SK-N-SH (cell line): ENCODE measurements at regions not wholly inside any gene's neighbourhood (a gene's known extent, or its start where the extent isn't known, plus 50 kb on each side); places are given as distances from the start of the nearest gene placed in this dataset.
"Not testable (repeated sequence)": the region's sequence is repeated elsewhere in the genome, so short reads cannot be mapped to it uniquely, and the experiment has no call there.

Source experiments
- CTCF ChIA-PET: fragments of 300-600, 350-600 bp; formaldehyde crosslinking; extraction: SDS; loops from one replicate; lab custom pipeline; 2021; lab: Yijun Ruan, JAX
- POLR2A ChIA-PET: fragments of 350-600 bp; sonication (Branson Sonifier 250); formaldehyde crosslinking; extraction: SDS; loops from one replicate; lab custom pipeline; 2020; ENCODE audit warnings: antibody characterized with exemption, inconsistent platforms; lab: Yijun Ruan, JAX
- DNase-seq: peaks from one replicate; pipeline ENCODE4 v3.0.0; 2012
- H2AFZ ChIP-seq: fragments of 200-600 bp; sonication (generic); 2 replicates; pipeline ENCODE4 v1.8.1; 2016; ENCODE audit warnings: antibody characterized with exemption, mild to moderate bottlenecking, low read depth
- H3F3A ChIP-seq: fragments of 200-600 bp; sonication (generic); replicated peaks from 2 replicates; pipeline ENCODE3; 2016; ENCODE audit warnings: antibody characterized with exemption, mild to moderate bottlenecking; ENCODE audit not compliant: insufficient read depth
- H3K27ac ChIP-seq, 2 experiments: fragments of 200-500 bp in 1 of 2; fragments of 200-600 bp in 1 of 2; sonication (Bioruptor generic) in 1 of 2; sonication (generic), shearing (Covaris generic) in 1 of 2; 2 replicates each; pipeline versions ENCODE4 v1.5.1 to v1.6.1; 2014 to 2016; ENCODE audit warnings: low read depth in 2 of 2, inconsistent platforms in 1 of 2, low read length in 1 of 2, mild to moderate bottlenecking in 1 of 2, mixed read lengths in 1 of 2
- H3K27me3 ChIP-seq: fragments of 200-600 bp; sonication (generic), shearing (Covaris generic); 2 replicates; pipeline ENCODE4 v1.6.1; 2016; ENCODE audit warnings: mixed run types; ENCODE audit not compliant: insufficient read depth
- H3K36me3 ChIP-seq, 2 experiments: fragments of 200-500 bp in 1 of 2; fragments of 200-600 bp in 1 of 2; sonication (Bioruptor generic) in 1 of 2; sonication (generic) in 1 of 2; replicated peaks in 1 of 2; 2 replicates each; pipeline versions ENCODE3 to v1.5.1; 2014 to 2016; ENCODE audit warnings: low read length in 1 of 2, mild to moderate bottlenecking in 1 of 2; ENCODE audit not compliant: insufficient read depth in 2 of 2, control insufficient read depth in 1 of 2
- H3K4me1 ChIP-seq, 2 experiments: fragments of 200-500 bp in 1 of 2; fragments of 200-600 bp in 1 of 2; sonication (Bioruptor generic) in 1 of 2; sonication (generic), shearing (Covaris generic) in 1 of 2; 2 replicates each; pipeline versions ENCODE4 v1.5.1 to v1.6.1; 2014 to 2016; ENCODE audit warnings: low read depth in 1 of 2, low read length in 1 of 2, mixed run types in 1 of 2; ENCODE audit not compliant: insufficient read depth in 2 of 2, control insufficient read depth in 1 of 2
- H3K4me2 ChIP-seq: fragments of 200-600 bp; sonication (generic), shearing (Covaris generic); 2 replicates; pipeline ENCODE4 v1.6.1; 2017; ENCODE audit warnings: mixed run types
- H3K4me3 ChIP-seq, 2 experiments: fragments of 200-500 bp in 1 of 2; fragments of 200-600 bp in 1 of 2; sonication (Bioruptor generic) in 1 of 2; sonication (generic), shearing (Covaris generic) in 1 of 2; 2 replicates each; pipeline versions ENCODE4 v1.5.1 to v1.8.1; 2014 to 2016; ENCODE audit warnings: low read depth in 2 of 2, inconsistent platforms in 1 of 2, low read length in 1 of 2, mild to moderate bottlenecking in 1 of 2, mixed read lengths in 1 of 2, moderate library complexity in 1 of 2
- H3K79me2 ChIP-seq: fragments of 200-600 bp; sonication (generic); 2 replicates; pipeline ENCODE4 v1.8.1; 2017; ENCODE audit warnings: mild to moderate bottlenecking; ENCODE audit not compliant: insufficient read depth
- H3K9ac ChIP-seq: fragments of 200-600 bp; sonication (generic); 2 replicates; pipeline ENCODE4 v1.6.1; 2017; ENCODE audit warnings: mixed run types
- H3K9me2 ChIP-seq: fragments of 200-600 bp; sonication (generic); 2 replicates; pipeline ENCODE4 v1.6.1; 2017; ENCODE audit warnings: mixed run types
- H3K9me3 ChIP-seq: fragments of 200-600 bp; sonication (generic); 2 replicates; pipeline ENCODE4 v1.6.1; 2017; ENCODE audit warnings: mixed run types, mild to moderate bottlenecking, moderate library complexity
- H4K20me1 ChIP-seq: fragments of 200-600 bp; sonication (generic); 2 replicates; pipeline ENCODE4 v1.6.1; 2017; ENCODE audit warnings: mild to moderate bottlenecking, mixed run types; ENCODE audit not compliant: insufficient read depth
- CHD2 ChIP-seq: fragments of 150-350 bp; IDR thresholded peaks from 2 replicates; pipeline ENCODE4 v1.6.1; 2018; ENCODE audit warnings: low read length; ENCODE audit not compliant: partially characterized antibody
- EP300 ChIP-seq, 2 experiments: IDR thresholded peaks; 2 replicates each; pipeline versions ENCODE4 v1.4.0 to v1.6.1; 2012; ENCODE audit warnings: borderline replicate concordance in 1 of 2, low read depth in 1 of 2, low read length in 1 of 2
- FOXM1 ChIP-seq: IDR thresholded peaks from 2 replicates; pipeline ENCODE4 v1.4.0; 2012; ENCODE audit warnings: low read depth, mild to moderate bottlenecking
- GATA2 ChIP-seq: sonication (generic); formaldehyde crosslinking; IDR thresholded peaks from 2 replicates; pipeline ENCODE4 v1.5.0; 2020; ENCODE audit warnings: mild to moderate bottlenecking, missing genetic modification reagents
- MEF2A ChIP-seq: IDR thresholded peaks from 2 replicates; pipeline ENCODE4 v1.4.0; 2012; ENCODE audit warnings: low read depth, borderline replicate concordance
- NRF1 ChIP-seq: IDR thresholded peaks from 2 replicates; pipeline ENCODE4 v1.6.1; 2012; ENCODE audit warnings: low read depth, mild to moderate bottlenecking, low read length
- RAD21 ChIP-seq: IDR thresholded peaks from 2 replicates; pipeline ENCODE4 v1.6.1; 2012; ENCODE audit warnings: mild to moderate bottlenecking, low read length
- RXRA ChIP-seq: IDR thresholded peaks from 2 replicates; pipeline ENCODE4 v1.4.0; 2012; ENCODE audit warnings: low read depth, mild to moderate bottlenecking, borderline replicate concordance
- SMC3 ChIP-seq: IDR thresholded peaks from 2 replicates; pipeline ENCODE4 v1.6.1; 2012; ENCODE audit warnings: low read depth, low read length, improper control_type of control experiment
- TAF1 ChIP-seq: IDR thresholded peaks from 2 replicates; pipeline ENCODE4 v1.6.1; 2012; ENCODE audit warnings: low read depth, mild to moderate bottlenecking, low read length, moderate library complexity, borderline replicate concordance
- TCF12 ChIP-seq: IDR thresholded peaks from 2 replicates; pipeline ENCODE4 v1.4.0; 2012
- YY1 ChIP-seq: IDR thresholded peaks from 2 replicates; pipeline ENCODE4 v1.4.0; 2012; ENCODE audit warnings: low read depth, mild to moderate bottlenecking
- WGBS: methylation state at CpG from one replicate; pipeline ENCODE4 v1.1.6; 2017; ENCODE audit warnings: low lambda C conversion rate; 5-methylcytosine and 5-hydroxymethylcytosine counted together
- TF ChIP-seq, protein P1 (sequence below): IDR thresholded peaks from 2 replicates; pipeline ENCODE4 v1.4.0; 2012; ENCODE audit warnings: low read depth, borderline replicate concordance
- TF ChIP-seq, protein P2 (sequence below): IDR thresholded peaks from 2 replicates; pipeline ENCODE4 v1.4.0; 2012; ENCODE audit warnings: low read depth
- TF ChIP-seq, protein P3 (sequence below): IDR thresholded peaks from 2 replicates; pipeline ENCODE4 v1.4.0; 2012; ENCODE audit warnings: low read depth, borderline replicate concordance

DNA sequence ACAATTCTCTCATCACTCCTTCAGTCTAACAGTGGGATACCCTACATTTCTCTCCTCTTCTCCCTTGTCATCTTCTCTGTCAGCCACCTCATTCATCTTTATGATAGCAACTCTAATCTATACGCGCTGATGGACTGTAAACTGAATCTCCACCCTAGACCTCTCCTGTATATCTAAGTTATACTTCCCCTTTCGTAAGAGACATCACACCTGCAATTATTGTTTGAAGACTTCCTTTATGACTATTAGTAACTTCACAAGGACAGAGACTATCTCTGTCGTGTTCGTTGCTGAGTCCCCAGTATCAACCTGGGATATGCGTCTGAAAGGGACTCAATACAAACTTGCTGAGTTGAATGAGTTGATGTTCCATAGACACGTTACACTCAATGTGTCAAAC lies 263.2 kb downstream of the IRS1 start:
- no peak overlapping the region for H3K9ac ChIP-seq
- H3K4me2 ChIP-seq = no peak overlapping the region
- ChIA-PET POLR2A (no interaction called here), CTCF (no interaction called here)
- H3K9me2 ChIP-seq = no peaks in the 10 kb centered on the region
- no peaks in the 10 kb centered on the region for H3K27me3 ChIP-seq
- DNase-seq = no peak
- no peak overlapping the region for H2AFZ ChIP-seq
- H4K20me1 ChIP-seq = no peaks in the 10 kb centered on the region
- H3F3A ChIP-seq = no peaks in the 10 kb centered on the region
- no peak overlapping the region for H3K27ac ChIP-seq
- TF ChIP-seq, protein P1, sequence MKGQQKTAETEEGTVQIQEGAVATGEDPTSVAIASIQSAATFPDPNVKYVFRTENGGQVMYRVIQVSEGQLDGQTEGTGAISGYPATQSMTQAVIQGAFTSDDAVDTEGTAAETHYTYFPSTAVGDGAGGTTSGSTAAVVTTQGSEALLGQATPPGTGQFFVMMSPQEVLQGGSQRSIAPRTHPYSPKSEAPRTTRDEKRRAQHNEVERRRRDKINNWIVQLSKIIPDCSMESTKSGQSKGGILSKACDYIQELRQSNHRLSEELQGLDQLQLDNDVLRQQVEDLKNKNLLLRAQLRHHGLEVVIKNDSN = no peak
- TF ChIP-seq, protein P2, sequence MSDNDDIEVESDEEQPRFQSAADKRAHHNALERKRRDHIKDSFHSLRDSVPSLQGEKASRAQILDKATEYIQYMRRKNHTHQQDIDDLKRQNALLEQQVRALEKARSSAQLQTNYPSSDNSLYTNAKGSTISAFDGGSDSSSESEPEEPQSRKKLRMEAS = no peak
- TF ChIP-seq TAF1 (no peak), TCF12 (no peak)
- WGBS = 65% methylated on average over 7 of the region's 7 CpGs
- no peaks in the 10 kb centered on the region for H3K79me2 ChIP-seq
- no peaks in the 10 kb centered on the region for H3K36me3 ChIP-seq
- no peaks in the 10 kb centered on the region for H3K4me1 ChIP-seq
- H3K4me3 ChIP-seq = no peak overlapping the region
- no peaks in the 10 kb centered on the region for H3K9me3 ChIP-seq

DNA sequence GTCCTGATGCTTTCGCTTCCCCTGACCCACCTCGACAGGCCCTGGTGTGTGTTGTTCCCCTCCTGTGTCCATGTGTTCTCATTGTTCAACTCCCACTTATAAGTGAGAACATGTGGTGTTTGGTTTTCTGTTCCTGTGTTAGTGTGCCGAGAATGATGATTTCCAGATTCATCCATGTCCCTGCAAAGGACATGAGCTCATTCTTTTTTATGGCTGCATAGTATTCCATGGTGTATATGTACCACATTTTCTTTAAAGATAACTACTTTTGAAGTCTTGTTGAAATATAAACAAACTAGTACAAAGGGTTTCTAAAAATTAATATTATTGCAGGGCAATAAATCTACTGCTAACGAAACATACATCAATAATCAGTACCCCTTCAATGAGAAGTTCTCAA lies 266.6 kb downstream of the IRS1 start:
- H3K79me2 ChIP-seq, H2AFZ ChIP-seq, CTCF ChIA-PET, H3K36me3 ChIP-seq, H3K9me2 ChIP-seq, H3K4me1 ChIP-seq, H3K27me3 ChIP-seq, H3K27ac ChIP-seq, H3F3A ChIP-seq, H3K9me3 ChIP-seq, H3K4me3 ChIP-seq, H4K20me1 ChIP-seq, DNase-seq, H3K4me2 ChIP-seq, H3K9ac ChIP-seq, POLR2A ChIA-PET: not testable (repeated sequence)
- WGBS = 22% methylated on average over 4 of the region's 4 CpGs

DNA sequence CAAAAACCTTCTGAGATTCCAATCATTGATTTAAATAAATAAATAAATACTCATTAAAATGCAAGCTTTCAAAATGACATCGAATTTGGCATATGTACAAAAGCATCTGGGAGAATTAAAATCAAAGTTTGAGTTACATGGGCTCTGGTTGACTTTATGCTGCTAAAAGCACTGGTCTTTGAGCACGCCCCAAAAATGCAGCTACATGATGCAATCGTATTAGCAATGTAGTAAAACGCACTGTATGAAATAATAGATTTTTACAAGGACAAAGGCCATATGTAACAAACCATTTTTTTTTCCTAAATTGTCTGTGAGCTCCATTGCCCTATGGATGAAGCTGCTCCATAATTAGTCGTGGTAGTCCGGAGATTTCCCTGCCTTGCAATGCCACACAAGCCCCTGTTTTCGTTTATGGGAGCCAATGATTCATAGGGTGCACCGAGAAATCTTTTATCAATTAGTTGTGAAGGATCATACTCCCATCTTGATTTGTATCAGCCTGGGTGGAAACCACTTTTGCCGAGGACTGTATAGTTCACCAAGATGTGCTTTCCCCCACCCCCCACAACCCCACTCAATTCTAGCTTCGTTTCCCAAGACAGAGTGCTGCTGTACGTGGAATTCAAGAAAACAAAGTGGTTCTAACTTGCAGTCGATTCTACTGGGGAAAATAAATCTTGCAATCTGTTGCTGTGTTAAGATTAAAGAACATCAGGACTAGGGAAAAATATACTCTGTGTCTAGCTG lies 268.4 kb downstream of the IRS1 start:
- H3K4me1 ChIP-seq = no peaks in the 10 kb centered on the region
- no peak for DNase-seq
- no peaks in the 10 kb centered on the region for H4K20me1 ChIP-seq
- H3K9me2 ChIP-seq = no peaks in the 10 kb centered on the region
- no peak overlapping the region for H3K9ac ChIP-seq
- 45% methylated on average over 12 of the region's 12 CpGs for WGBS
- H3K4me2 ChIP-seq = no peak overlapping the region
- H3F3A ChIP-seq = no peaks in the 10 kb centered on the region
- no peaks in the 10 kb centered on the region for H3K27me3 ChIP-seq
- H3K79me2 ChIP-seq = no peaks in the 10 kb centered on the region
- CTCF ChIA-PET = no interaction called here
- POLR2A ChIA-PET = no interaction called here
- TF ChIP-seq SMC3 (no peak), TCF12 (no peak), FOXM1 (no peak), NRF1 (no peak), MEF2A (no peak), YY1 (no peak), EP300 (IDR thresholded peaks at IDR 0.05; ENCODE audit: borderline replicate concordance in 1 of 2, low read depth in 1 of 2, low read length in 1 of 2) (no peak), CHD2 (no peak), RXRA (no peak), RAD21 (no peak), GATA2 (CRISPR knock-in tag) (no peak)
- TF ChIP-seq, protein P3, sequence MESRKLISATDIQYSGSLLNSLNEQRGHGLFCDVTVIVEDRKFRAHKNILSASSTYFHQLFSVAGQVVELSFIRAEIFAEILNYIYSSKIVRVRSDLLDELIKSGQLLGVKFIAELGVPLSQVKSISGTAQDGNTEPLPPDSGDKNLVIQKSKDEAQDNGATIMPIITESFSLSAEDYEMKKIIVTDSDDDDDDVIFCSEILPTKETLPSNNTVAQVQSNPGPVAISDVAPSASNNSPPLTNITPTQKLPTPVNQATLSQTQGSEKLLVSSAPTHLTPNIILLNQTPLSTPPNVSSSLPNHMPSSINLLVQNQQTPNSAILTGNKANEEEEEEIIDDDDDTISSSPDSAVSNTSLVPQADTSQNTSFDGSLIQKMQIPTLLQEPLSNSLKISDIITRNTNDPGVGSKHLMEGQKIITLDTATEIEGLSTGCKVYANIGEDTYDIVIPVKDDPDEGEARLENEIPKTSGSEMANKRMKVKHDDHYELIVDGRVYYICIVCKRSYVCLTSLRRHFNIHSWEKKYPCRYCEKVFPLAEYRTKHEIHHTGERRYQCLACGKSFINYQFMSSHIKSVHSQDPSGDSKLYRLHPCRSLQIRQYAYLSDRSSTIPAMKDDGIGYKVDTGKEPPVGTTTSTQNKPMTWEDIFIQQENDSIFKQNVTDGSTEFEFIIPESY = no peak
- TF ChIP-seq, all 33 proteins: peak for 0
- no peaks in the 10 kb centered on the region for H3K9me3 ChIP-seq
- no peak overlapping the region for H3K4me3 ChIP-seq
- H3K27ac ChIP-seq = no peak overlapping the region
- no peak overlapping the region for H2AFZ ChIP-seq
- H3K36me3 ChIP-seq = no peaks in the 10 kb centered on the region
